BLaER1 treated with 17β-estradiol and CSF1 and Interleukin-3, amounts not matched to agents 10 nM and 100 nM (cell line): ENCODE measurements at regions not wholly inside any gene's neighbourhood (a gene's known extent, or its start where the extent isn't known, plus 50 kb on each side); places are given as distances from the start of the nearest gene placed in this dataset.

Source experiments
- H3K27ac ChIP-seq, 11 experiments: shearing (Covaris generic); formaldehyde crosslinking; 2 replicates each; pipeline ENCODE4 v1.8.1; 2022
- H3K27me3 ChIP-seq, 11 experiments: shearing (Covaris generic); formaldehyde crosslinking; 2 replicates each; pipeline ENCODE4 v1.8.1; 2022
- H3K36me3 ChIP-seq, 11 experiments: shearing (Covaris generic); formaldehyde crosslinking; 2 replicates each; pipeline ENCODE4 v1.8.1; 2022
- H3K4me1 ChIP-seq, 10 experiments: shearing (Covaris generic); formaldehyde crosslinking; 2 replicates each; pipeline ENCODE4 v1.8.1; 2022
- H3K4me2 ChIP-seq, 11 experiments: shearing (Covaris generic); formaldehyde crosslinking; 2 replicates each; pipeline ENCODE4 v1.8.1; 2022
- H3K4me3 ChIP-seq, 10 experiments: shearing (Covaris generic); formaldehyde crosslinking; 2 replicates each; pipeline ENCODE4 v1.8.1; 2022
- H3K9ac ChIP-seq, 11 experiments: shearing (Covaris generic); formaldehyde crosslinking; 2 replicates each; pipeline ENCODE4 v1.8.1; 2022
- H3K9me3 ChIP-seq, 11 experiments: shearing (Covaris generic); formaldehyde crosslinking; replicated peaks in 1 of 11; 2 replicates each; pipeline ENCODE4 v1.8.1; 2022
- H4K20me1 ChIP-seq, 11 experiments: shearing (Covaris generic); formaldehyde crosslinking; 2 replicates each; pipeline ENCODE4 v1.8.1; 2022
- Cebpa-rat ChIP-seq, 11 experiments: shearing (Covaris generic); IDR thresholded peaks; 2 replicates each; pipeline ENCODE4 v1.8.1; 2022

DNA sequence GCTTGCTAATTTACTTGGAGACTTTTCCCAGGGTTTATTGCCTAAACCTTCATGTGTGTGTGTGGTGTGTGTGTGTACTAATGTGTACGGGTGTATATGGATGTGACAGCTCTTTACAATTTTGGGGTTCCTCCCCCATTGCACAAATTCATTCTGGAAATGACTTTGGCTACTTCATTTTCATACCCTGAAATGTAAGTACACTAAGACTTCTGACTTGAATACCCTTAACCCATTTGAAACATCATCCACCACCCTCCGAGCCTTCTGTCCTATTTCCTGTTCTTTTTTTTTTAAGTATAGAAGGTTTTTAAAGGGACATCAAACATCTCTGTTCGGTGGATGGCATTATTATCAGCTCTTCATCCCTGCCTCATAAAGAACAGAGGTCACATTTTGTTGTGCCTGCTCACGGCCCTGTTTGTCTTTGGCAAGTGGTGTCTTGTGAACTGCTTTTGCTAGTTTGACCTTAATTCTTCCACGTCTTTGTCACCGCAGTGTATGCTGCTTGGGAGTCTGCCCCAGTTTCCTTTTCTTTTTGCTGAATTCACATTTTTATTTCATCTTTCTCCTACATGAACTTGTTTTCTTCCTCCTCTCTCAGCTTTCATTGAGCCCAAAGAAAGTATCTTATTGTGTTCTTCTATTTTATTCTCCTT is 228.3 kb downstream of the FOXO1 start:
- H3K9ac ChIP-seq = peak overlapping the region; percentile 31 to 72 (median 51); a peak in 18 of 22 replicates
- peak overlapping the region; percentile 56 to 91 (median 79) for H3K4me2 ChIP-seq
- H3K27ac ChIP-seq = peak overlapping the region in 10 of 11 experiments; percentile 30 to 74 (median 58); a peak in 18 of 22 replicates
- peaks cover 0 to 35% (median 25%) of the 10 kb centered on the region in 11 experiments; a peak in 14 of 22 replicates for H3K9me3 ChIP-seq
- no peaks in the 10 kb centered on the region for H3K36me3 ChIP-seq
- no peaks in the 10 kb centered on the region for H4K20me1 ChIP-seq
- no peaks in the 10 kb centered on the region for H3K27me3 ChIP-seq
- H3K4me3 ChIP-seq = peak overlapping the region in 3 of 10 experiments; percentile 1 to 25 (median 18); a peak in 3 of 20 replicates
- H3K4me1 ChIP-seq = peaks cover 34 to 91% (median 79%) of the 10 kb centered on the region in 10 experiments
- no peak for TF ChIP-seq Cebpa-rat (IDR thresholded peaks at IDR 0.05)

DNA sequence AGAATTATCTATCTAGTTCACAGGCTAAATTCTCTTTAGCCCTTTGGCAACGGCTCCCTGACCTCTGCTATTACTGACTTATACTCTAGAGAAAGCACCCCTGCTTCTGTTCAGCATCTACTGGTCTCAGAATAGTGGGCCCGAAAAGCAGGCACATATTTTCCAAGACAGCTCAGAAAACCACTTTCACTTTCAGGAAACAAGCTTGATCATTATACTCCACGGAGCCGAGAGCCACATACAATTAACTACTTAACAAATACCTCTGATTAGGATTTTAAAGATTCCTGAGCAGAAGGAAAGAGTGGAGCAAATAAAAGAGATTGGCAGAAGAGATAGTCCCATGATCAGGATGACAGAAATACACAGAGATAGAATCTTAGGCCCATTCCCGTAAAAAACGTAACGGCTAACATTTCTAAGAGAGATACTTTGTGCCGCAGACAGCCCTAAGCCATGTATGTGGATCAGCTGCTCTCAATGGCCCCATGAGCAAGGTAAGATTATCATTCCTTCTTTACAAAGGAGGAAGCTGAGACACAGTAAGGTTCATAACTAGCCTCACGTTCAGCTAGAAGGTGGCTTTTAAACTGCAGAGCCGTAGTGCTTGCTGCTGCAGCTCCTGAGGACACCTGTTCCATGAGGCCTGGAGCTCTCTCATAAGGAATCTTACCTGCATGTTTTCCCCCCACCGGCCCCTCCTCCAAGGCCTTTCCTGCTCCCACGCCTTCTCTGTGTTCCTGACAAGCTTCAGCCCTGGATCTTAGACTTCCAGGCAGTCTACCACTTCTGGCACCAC is 227.2 kb downstream of the FOXO1 start:
- Histone ChIP-seq H3K27ac (peak overlapping the region in 10 of 11 experiments; percentile 8 to 74 (median 58); a peak in 19 of 22 replicates), H3K4me2 (peak overlapping the region; percentile 56 to 91 (median 79)), H3K27me3 (no peaks in the 10 kb centered on the region), H3K9me3 (peaks cover 0 to 28% (median 19%) of the 10 kb centered on the region in 11 experiments; a peak in 14 of 22 replicates), H4K20me1 (no peaks in the 10 kb centered on the region), H3K4me3 (peak overlapping the region in 7 of 10 experiments; percentile 1 to 41 (median 26); a peak in 8 of 20 replicates), H3K9ac (peak overlapping the region in 10 of 11 experiments; percentile 38 to 72 (median 54); a peak in 18 of 22 replicates), H3K36me3 (no peaks in the 10 kb centered on the region), H3K4me1 (peaks cover 25 to 91% (median 79%) of the 10 kb centered on the region in 10 experiments)
- no peak for TF ChIP-seq Cebpa-rat (IDR thresholded peaks at IDR 0.05)

GRCh38 chr13:40439928-40440327 is 226.5 kb downstream of the FOXO1 start:
- peaks cover 0 to 21% (median 12%) of the 10 kb centered on the region in 11 experiments; a peak in 11 of 22 replicates for H3K9me3 ChIP-seq
- H3K4me1 ChIP-seq = peaks cover 29 to 91% (median 79%) of the 10 kb centered on the region in 10 experiments
- no peak for TF ChIP-seq Cebpa-rat (IDR thresholded peaks at IDR 0.05)
- peak overlapping the region in 8 of 11 experiments; percentile 8 to 74 (median 63); a peak in 13 of 22 replicates for H3K27ac ChIP-seq
- H3K9ac ChIP-seq = peak overlapping the region in 4 of 11 experiments; percentile 44 to 71 (median 60); a peak in 6 of 22 replicates
- peak overlapping the region; percentile 56 to 91 (median 79) for H3K4me2 ChIP-seq
- H3K36me3 ChIP-seq = no peaks in the 10 kb centered on the region
- no peaks in the 10 kb centered on the region for H4K20me1 ChIP-seq
- H3K27me3 ChIP-seq = no peaks in the 10 kb centered on the region
- 0 out of 20 replicates have a peak overlapping the region, but pooled peaks of 1 of the 10 experiments have one; percentile 29 for H3K4me3 ChIP-seq

- Histone ChIP-seq H3K4me1 (peaks cover 42 to 89% (median 84%) of the 10 kb centered on the region in 10 experiments), H3K9me3 (peaks cover 0 to 8% (median 6%) of the 10 kb centered on the region in 11 experiments; a peak in 10 of 22 replicates), H3K9ac (no peak overlapping the region), H3K27ac (peak overlapping the region in 2 of 11 experiments; percentile 69 to 74; a peak in 3 of 22 replicates), H3K4me3 (no peak overlapping the region), H3K4me2 (peak overlapping the region in 8 of 11 experiments; percentile 48 to 91 (median 77); a peak in 14 of 22 replicates), H3K27me3 (no peaks in the 10 kb centered on the region), H4K20me1 (no peaks in the 10 kb centered on the region), H3K36me3 (no peaks in the 10 kb centered on the region)
- no peak for TF ChIP-seq Cebpa-rat (IDR thresholded peaks at IDR 0.05)
These were observed 225.2 kb downstream of the FOXO1 start for GRCh38 chr13:40440990-40441820.

DNA sequence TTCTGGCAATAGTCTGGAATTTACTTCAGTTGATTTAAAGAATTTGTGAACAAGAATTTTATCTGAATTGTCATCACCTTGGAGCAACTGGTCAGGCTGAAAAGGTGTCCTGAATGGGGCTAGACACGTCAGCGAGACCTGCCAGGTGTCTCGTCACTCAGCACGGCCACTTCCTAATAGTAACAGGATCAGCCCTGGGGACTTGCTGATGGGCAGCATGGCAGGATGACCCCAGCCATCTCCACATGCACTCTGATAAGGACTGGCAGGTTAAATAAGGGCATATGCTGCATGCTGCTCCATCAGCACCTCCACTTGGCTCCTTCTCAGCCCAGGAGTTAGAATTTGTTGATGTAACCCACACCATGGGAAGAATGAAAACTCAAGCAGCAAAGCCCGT is 224.2 kb downstream of the FOXO1 start:
- H3K9ac ChIP-seq = no peak overlapping the region
- H3K9me3 ChIP-seq = peaks cover 0 to 9% (median 0%) of the 10 kb centered on the region in 11 experiments; a peak in 3 of 22 replicates
- no peaks in the 10 kb centered on the region for H3K36me3 ChIP-seq
- H3K27ac ChIP-seq = peak overlapping the region in 3 of 11 experiments; percentile 87 to 95 (median 89); a peak in 3 of 22 replicates
- peak overlapping the region in 8 of 11 experiments; percentile 8 to 93 (median 84); a peak in 14 of 22 replicates for H3K4me2 ChIP-seq
- H4K20me1 ChIP-seq = no peaks in the 10 kb centered on the region
- peaks cover 47 to 96% (median 92%) of the 10 kb centered on the region in 10 experiments for H3K4me1 ChIP-seq
- no peaks in the 10 kb centered on the region for H3K27me3 ChIP-seq
- TF ChIP-seq Cebpa-rat (IDR thresholded peaks at IDR 0.05) = no peak
- H3K4me3 ChIP-seq = no peak overlapping the region

DNA sequence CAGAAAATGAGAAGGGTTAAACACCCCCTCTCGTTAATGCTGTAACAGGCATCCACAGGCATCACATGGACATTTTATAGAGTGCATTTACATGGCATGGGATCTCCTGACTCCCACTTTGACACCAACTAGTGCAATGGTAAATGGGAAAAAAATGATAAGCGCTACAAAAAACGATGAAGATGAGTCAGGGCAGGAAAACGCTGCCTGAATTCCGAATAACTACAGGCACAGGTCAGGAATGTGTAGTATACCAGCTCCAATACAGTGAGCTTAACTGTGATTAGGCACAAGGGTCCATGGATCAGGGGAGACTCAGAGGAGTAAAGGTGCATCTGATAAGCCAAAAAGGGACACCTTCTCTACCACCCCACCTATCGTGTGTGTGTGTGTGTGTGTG is 223.6 kb downstream of the FOXO1 start:
- H3K4me2 ChIP-seq = peak overlapping the region in 8 of 11 experiments; percentile 42 to 93 (median 87); a peak in 16 of 22 replicates
- H3K27ac ChIP-seq = peak overlapping the region in 4 of 11 experiments; percentile 87 to 95 (median 90); a peak in 5 of 22 replicates
- H3K9ac ChIP-seq = no peak overlapping the region
- H4K20me1 ChIP-seq = no peaks in the 10 kb centered on the region
- no peak overlapping the region for H3K4me3 ChIP-seq
- peaks cover 42 to 96% (median 90%) of the 10 kb centered on the region in 10 experiments for H3K4me1 ChIP-seq
- TF ChIP-seq Cebpa-rat (IDR thresholded peaks at IDR 0.05) = no peak
- no peaks in the 10 kb centered on the region for H3K27me3 ChIP-seq
- H3K9me3 ChIP-seq = peaks cover 0 to 9% (median 0%) of the 10 kb centered on the region in 11 experiments; a peak in 3 of 22 replicates
- H3K36me3 ChIP-seq = no peaks in the 10 kb centered on the region

DNA sequence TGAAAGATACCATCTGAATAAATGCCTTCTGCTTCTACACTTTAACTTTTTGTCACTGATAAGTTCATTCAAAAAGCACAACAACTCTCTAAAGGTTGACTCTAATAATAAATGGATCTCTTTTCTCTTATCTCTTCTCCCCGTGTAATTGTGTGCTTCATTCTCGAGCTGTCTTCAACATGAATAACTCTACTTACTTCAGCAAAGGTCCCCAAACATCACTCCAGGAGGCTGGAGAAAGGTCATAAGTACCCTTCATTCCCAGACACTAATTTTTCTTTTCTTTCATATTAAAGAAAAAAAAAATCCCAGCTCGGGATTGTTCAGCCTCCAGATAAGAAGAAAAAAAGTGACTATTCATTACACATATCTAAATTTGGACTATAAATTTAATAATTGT is 222.2 kb downstream of the FOXO1 start:
- no peaks in the 10 kb centered on the region for H4K20me1 ChIP-seq
- H3K9ac ChIP-seq = peak overlapping the region in 3 of 11 experiments; percentile 14 to 76 (median 47); a peak in 3 of 22 replicates
- no peak for TF ChIP-seq Cebpa-rat (IDR thresholded peaks at IDR 0.05)
- H3K9me3 ChIP-seq = peaks cover 4 to 15% (median 5%) of the 10 kb centered on the region in 11 experiments; a peak in 20 of 22 replicates
- peak overlapping the region in 6 of 11 experiments; percentile 82 to 95 (median 88); a peak in 11 of 22 replicates for H3K27ac ChIP-seq
- no peaks in the 10 kb centered on the region for H3K27me3 ChIP-seq
- no peaks in the 10 kb centered on the region for H3K36me3 ChIP-seq
- peaks cover 28 to 96% (median 89%) of the 10 kb centered on the region in 10 experiments for H3K4me1 ChIP-seq
- no peak overlapping the region for H3K4me3 ChIP-seq
- peak overlapping the region in 9 of 11 experiments; percentile 42 to 93 (median 87); a peak in 18 of 22 replicates for H3K4me2 ChIP-seq
